Stomach (tissue), 8 donors: ENCODE measurements at regions not wholly inside any gene's neighbourhood (a gene's known extent, or its start where the extent isn't known, plus 50 kb on each side); places are given as distances from the start of the nearest gene placed in this dataset.
A peak's percentile ranks its signal among the peaks of the same experiment; 100 is the strongest.

Source experiments
- DNase-seq, 2 donors: peaks; one replicate each; pipeline versions ENCODE4 v3.0.0 to v3.0.0-alpha.2; 2013 to 2019
- H3K27ac ChIP-seq, 5 donors: fragments of 200-600 bp in 4 of 5; sonication (generic) in 4 of 5; one replicate each; pipeline ENCODE4 v1.5.1; 2013 to 2019; ENCODE audit warnings: mild to moderate bottlenecking in 1 of 5, moderate library complexity in 1 of 5
- H3K27me3 ChIP-seq, 3 donors: fragments of 200-600 bp; sonication (generic); one replicate each; pipeline ENCODE4 v1.5.1; 2017 to 2019; ENCODE audit warnings: mixed run types in 1 of 3
- H3K36me3 ChIP-seq, 4 donors: fragments of 200-600 bp; sonication (generic); 1 replicate in 3 of 4; 2 replicates in 1 of 4; pipeline ENCODE4 v1.5.1; 2016 to 2019
- H3K4me1 ChIP-seq, 4 donors: fragments of 200-600 bp; sonication (generic); one replicate each; pipeline ENCODE4 v1.5.1; 2016 to 2019
- H3K4me3 ChIP-seq, 4 donors: fragments of 200-600 bp; sonication (generic) in 3 of 4; one replicate each; pipeline ENCODE4 v1.5.1; 2016 to 2019; ENCODE audit warnings: mild to moderate bottlenecking in 1 of 4
- H3K9me3 ChIP-seq, 4 donors: fragments of 200-600 bp; sonication (generic); one replicate each; pipeline ENCODE4 v1.5.1; 2016 to 2019
- EP300 ChIP-seq: sonication (generic); formaldehyde crosslinking; IDR thresholded peaks from one replicate; pipeline ENCODE4 v1.6.1; 2017; ENCODE audit warnings: antibody characterized with exemption
- POLR2A ChIP-seq, 4 donors: fragments of 450-650 bp; IDR thresholded peaks; one replicate each; pipeline ENCODE4 v1.6.1; 2016; ENCODE audit warnings: antibody characterized with exemption in 4 of 4, control low read depth in 2 of 4, mild to moderate bottlenecking in 1 of 4, moderate library complexity in 1 of 4
- POLR2AphosphoS5 ChIP-seq, 3 donors: sonication (generic); formaldehyde crosslinking; IDR thresholded peaks; one replicate each; pipeline ENCODE4 v1.6.1; 2016; ENCODE audit warnings: antibody characterized with exemption in 3 of 3
- WGBS, 5 donors: extraction: QIAGEN DNeasy Blood & Tissue Kit in 3 of 5; methylation state at CpG; one replicate each; pipeline versions ENCODE4 v1.1.5 to v1.1.7; 2013 to 2018; 5-methylcytosine and 5-hydroxymethylcytosine counted together
- intact Hi-C: fragments of 100-400 bp; cut with DNase I; formaldehyde crosslinking; loops from one replicate; pipeline ENCODE4 v1.15.1; 2023; ENCODE audit warnings: low total_unique reads
- TF ChIP-seq, protein P1 (sequence below), 7 experiments: fragments of 450-650 bp in 4 of 7; fragments of 200-600 bp in 3 of 7; sonication (generic) in 3 of 7; IDR thresholded peaks; one replicate each; pipeline ENCODE4 v1.5.1; 2016 to 2019; ENCODE audit warnings: antibody characterized with exemption in 7 of 7, control low read depth in 2 of 7, mild to moderate bottlenecking in 1 of 7
- donor health status: healthy with polysubstance abuse.
- donor health status: Bipolar disorder and iron deficiency.
- donor health status: healthy.

GRCh38 chr6:167557675-167558074, 232.8 kb downstream of the TTLL2 start:
- H3K9me3 ChIP-seq, result peaks cover 0 to 10% (median 8%) of the 10 kb centered on the region in 4 donors
- no peaks in the 10 kb centered on the region for H3K27me3 ChIP-seq
- intact Hi-C loops, result no loop called here
- no peak overlapping the region for H3K27ac ChIP-seq
- no peaks in the 10 kb centered on the region for H3K36me3 ChIP-seq
- WGBS, 5 donors, result 87 to 92% (median 91%) methylated on average over 5 of the region's 5 CpGs
- TF ChIP-seq POLR2A (IDR thresholded peaks at IDR 0.05), result no peak
- TF ChIP-seq, protein P1, sequence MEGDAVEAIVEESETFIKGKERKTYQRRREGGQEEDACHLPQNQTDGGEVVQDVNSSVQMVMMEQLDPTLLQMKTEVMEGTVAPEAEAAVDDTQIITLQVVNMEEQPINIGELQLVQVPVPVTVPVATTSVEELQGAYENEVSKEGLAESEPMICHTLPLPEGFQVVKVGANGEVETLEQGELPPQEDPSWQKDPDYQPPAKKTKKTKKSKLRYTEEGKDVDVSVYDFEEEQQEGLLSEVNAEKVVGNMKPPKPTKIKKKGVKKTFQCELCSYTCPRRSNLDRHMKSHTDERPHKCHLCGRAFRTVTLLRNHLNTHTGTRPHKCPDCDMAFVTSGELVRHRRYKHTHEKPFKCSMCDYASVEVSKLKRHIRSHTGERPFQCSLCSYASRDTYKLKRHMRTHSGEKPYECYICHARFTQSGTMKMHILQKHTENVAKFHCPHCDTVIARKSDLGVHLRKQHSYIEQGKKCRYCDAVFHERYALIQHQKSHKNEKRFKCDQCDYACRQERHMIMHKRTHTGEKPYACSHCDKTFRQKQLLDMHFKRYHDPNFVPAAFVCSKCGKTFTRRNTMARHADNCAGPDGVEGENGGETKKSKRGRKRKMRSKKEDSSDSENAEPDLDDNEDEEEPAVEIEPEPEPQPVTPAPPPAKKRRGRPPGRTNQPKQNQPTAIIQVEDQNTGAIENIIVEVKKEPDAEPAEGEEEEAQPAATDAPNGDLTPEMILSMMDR (IDR thresholded peaks at IDR 0.05), result no peak
- no peak for TF ChIP-seq POLR2AphosphoS5 (IDR thresholded peaks at IDR 0.05)
- no peak for TF ChIP-seq EP300
- no peaks in the 10 kb centered on the region for H3K4me1 ChIP-seq
- DNase-seq, result no peak
- H3K4me3 ChIP-seq, result no peak overlapping the region

GRCh38 chr6:167558246-167559177, 233.6 kb downstream of the TTLL2 start:
- H3K4me1 ChIP-seq, result no peaks in the 10 kb centered on the region
- H3K36me3 ChIP-seq, result no peaks in the 10 kb centered on the region
- H3K27ac ChIP-seq, result no peak overlapping the region
- TF ChIP-seq, protein P1 (IDR thresholded peaks at IDR 0.05), result no peak
- no peak for TF ChIP-seq EP300
- no peak for TF ChIP-seq POLR2AphosphoS5 (IDR thresholded peaks at IDR 0.05)
- TF ChIP-seq POLR2A (IDR thresholded peaks at IDR 0.05), result no peak
- H3K4me3 ChIP-seq, result no peak overlapping the region
- 68 to 78% (median 71%) methylated on average over 13 to 14 of the region's 14 CpGs for WGBS, 5 donors
- peak in 1 of 2 donors; percentile 53 for DNase-seq
- H3K27me3 ChIP-seq, result no peaks in the 10 kb centered on the region
- peaks cover 0 to 10% (median 8%) of the 10 kb centered on the region in 4 donors for H3K9me3 ChIP-seq
- intact Hi-C loops, result no loop called here

GRCh38 chr6:167559675-167560479, 235.0 kb downstream of the TTLL2 start:
- Histone ChIP-seq H3K27me3 (peaks cover 0 to 5% (median 0%) of the 10 kb centered on the region in 3 donors), H3K9me3 (peaks cover 0 to 10% (median 7%) of the 10 kb centered on the region in 4 donors), H3K27ac (no peak overlapping the region), H3K36me3 (no peaks in the 10 kb centered on the region), H3K4me3 (no peak overlapping the region), H3K4me1 (no peaks in the 10 kb centered on the region)
- TF ChIP-seq POLR2AphosphoS5 (IDR thresholded peaks at IDR 0.05), result no peak
- no peak for TF ChIP-seq EP300
- TF ChIP-seq, protein P1 (IDR thresholded peaks at IDR 0.05), result no peak
- TF ChIP-seq POLR2A (IDR thresholded peaks at IDR 0.05), result no peak
- WGBS, 5 donors, result 57 to 69% (median 61%) methylated on average over 15 of the region's 15 CpGs
- DNase-seq, result peak; percentile 53 to 61
- intact Hi-C loops, result no loop called here
